Smooth muscle cell of the brain vasculature (primary cell): ENCODE measurements at regions not wholly inside any gene's neighbourhood (a gene's known extent, or its start where the extent isn't known, plus 50 kb on each side); places are given as distances from the start of the nearest gene placed in this dataset.
"Not testable (repeated sequence)": the region's sequence is repeated elsewhere in the genome, so short reads cannot be mapped to it uniquely, and the experiment has no call there.

Source experiments
- DNase-seq: peaks from one replicate; pipeline ENCODE4 v3.0.0-alpha.2; 2012; ENCODE audit warnings: low read depth, low spot score

GRCh38 chr18:1806884-1807615 lies 764.3 kb downstream of the METTL4 start:
- DNase-seq: no peak

DNA sequence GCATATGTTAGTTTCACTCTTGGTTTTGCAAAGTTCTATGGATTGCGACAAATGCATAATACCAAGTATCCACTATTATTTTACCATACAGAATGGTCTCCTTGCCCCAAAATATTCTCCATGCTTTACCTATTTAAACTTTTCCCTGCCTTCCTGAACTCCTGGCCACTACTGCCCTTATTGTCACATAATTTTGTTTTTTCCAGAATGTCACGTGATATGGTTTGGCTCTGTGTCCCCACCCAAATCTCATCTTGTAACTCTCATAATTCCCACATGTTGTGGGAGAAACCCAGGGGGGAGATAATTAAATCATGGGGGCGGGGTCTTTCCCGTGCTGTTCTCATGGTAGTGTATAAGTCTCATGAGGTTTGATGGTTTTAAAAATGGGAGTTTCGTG lies 760.0 kb downstream of the METTL4 start:
- DNase-seq: no peak

GRCh38 chr18:1825296-1825695 lies 746.0 kb downstream of the METTL4 start:
- no peak for DNase-seq

GRCh38 chr18:1840878-1841277 lies 730.4 kb downstream of the METTL4 start:
- DNase-seq: no peak

DNA sequence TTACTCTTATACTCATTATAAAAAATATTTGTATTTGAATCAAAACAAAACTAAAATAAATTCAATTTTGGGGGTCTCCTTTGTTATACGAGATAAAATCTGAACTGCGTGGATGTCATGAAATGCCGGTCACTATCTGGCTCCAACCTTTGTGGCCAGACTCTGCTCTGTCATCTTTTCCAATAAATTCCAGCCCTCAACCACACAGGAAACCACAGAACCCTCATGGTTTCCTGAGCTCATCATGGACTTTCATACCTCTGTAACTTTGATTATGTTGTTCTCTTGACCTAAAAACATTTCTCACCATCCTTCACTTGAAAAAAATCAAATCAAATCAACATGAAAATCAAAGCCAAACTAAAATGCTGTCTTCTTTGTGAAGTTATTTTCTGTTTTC lies 724.7 kb downstream of the METTL4 start:
- DNase-seq: no peak

DNA sequence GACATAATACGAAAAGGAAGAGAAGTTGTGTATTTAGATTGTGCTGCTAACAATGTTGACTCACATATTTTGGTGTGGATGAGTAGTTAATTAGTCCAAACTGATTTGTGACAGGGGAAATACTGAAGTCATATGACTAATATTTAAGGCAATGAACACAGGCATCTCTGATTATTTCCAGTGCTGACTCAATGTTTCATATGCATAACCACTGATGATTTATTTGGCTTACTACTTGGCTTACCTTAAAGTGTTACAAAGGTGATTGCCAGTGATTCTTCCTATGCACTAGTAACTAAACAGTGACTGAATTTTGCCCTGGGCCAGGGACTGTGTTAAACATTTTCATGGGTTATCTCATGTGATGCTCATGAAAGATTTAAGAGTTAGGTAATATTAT lies 722.6 kb downstream of the METTL4 start:
- DNase-seq: no peak

- no peak for DNase-seq
Observed at GRCh38 chr18:1849386-1849785, 721.9 kb downstream of the METTL4 start.

DNA sequence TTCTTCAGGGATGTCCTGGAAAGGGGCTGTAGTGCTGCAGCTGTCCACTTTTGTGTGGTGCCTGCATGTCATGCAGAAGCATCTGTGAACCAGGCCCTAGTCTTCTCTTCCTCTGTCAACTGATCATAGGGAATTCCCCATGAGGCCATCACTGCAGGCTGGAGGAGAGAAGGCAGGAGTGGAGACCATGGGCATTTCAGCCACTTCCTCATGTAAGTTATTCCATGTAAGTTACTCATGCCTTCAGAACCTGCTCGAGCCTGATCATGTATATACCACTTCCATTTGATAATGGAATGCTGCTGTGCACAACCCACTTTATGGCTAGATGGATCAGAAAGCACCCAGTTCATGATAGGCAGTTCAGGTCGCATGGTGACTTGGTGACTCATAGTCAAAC lies 714.0 kb downstream of the METTL4 start:
- not testable (repeated sequence) for DNase-seq

DNA sequence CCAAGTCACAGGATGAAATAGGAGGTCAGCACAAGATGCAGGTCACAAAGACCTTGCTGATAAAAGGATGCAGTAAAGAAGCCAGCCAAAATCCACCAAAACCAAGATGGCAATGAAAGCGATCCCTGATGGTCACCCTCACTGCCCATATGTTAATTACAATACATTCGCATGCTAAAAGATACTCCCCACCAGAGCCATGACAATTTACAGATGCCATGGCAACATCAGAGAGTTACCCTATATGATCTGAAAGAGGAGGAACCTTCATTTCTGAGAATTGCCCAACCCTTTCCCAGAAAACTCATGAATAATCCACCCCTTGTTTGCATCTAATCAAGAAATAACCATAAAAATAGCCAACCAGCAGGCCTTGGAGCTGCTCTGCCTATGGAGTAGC lies 709.8 kb downstream of the METTL4 start:
- DNase-seq: no peak

GRCh38 chr18:1865869-1866268 lies 705.4 kb downstream of the METTL4 start:
- no peak for DNase-seq

DNA sequence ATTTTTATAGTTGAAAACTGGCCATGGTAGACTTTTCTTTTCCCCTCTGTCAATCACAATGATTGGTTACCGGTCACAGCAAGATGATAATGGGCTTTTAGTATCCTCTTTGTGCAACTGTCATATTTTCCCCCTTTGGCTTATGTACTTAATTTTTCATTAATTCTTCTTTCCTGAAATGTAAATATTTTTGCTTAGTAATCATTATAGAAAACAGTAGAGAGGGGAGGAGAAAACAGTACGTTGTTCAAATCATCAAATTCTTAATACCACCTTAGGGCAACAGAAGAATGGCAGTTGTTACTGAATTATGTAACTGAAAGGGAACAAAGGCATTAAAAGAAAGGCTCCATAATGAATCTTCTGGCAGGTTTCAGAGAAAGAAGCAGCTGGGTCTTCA lies 699.0 kb downstream of the METTL4 start:
- DNase-seq: no peak

DNA sequence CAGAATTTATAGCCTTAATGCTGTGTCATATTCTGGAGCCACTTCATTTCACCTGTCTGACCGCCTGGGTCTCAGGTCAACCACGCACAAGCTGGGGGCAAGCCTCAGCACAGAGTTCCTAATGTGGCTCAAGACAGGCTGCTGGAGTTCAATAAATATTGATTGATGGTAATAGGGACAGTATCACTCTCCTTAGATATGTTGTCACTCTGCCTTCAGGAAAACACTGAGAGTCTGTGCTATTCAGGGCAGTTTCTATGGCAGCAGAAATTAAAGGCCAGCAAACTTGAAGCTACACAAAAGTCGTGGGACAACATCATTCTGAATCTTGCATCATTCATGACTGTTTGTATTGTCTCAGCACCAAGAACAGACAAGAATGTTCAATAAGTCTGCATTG lies 696.1 kb downstream of the METTL4 start:
- DNase-seq: no peak

DNA sequence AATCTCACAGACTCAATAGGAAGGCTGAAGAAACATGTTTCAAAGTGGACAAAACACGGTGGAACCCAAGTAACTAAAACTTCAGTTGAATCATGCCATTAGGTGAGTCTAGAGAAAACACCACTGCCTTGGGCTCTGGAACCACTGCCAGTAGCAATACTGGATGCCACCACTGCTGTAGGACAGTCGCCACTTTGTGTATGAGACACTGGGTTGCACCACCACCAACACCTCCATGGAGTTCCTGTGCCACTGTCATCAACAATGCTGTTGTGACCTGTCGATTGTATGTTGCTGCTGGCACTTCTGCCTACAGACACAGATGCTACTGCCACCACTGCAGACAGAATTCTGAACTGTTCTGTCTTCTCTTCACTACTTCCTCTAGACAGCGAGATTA lies 686.7 kb downstream of the METTL4 start:
- DNase-seq: no peak

DNA sequence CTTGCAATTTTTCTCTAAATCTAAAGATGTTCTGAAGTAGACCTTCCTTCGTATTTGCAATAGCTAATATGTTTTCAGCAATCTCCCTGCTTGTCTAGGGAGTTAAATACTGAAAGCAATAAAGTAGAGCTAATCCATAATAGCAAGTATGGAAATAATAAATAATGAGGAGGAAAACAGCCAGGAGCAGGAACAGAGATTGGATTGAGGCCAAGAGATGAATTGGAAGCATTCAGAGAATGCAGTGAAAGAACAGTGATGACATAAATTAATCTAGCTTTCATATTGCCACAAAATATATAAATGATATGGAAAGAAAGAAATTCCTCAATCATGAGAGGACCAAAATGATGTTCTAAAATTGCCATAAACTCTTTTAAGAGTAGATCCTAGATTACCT lies 679.7 kb downstream of the METTL4 start:
- no peak for DNase-seq

DNA sequence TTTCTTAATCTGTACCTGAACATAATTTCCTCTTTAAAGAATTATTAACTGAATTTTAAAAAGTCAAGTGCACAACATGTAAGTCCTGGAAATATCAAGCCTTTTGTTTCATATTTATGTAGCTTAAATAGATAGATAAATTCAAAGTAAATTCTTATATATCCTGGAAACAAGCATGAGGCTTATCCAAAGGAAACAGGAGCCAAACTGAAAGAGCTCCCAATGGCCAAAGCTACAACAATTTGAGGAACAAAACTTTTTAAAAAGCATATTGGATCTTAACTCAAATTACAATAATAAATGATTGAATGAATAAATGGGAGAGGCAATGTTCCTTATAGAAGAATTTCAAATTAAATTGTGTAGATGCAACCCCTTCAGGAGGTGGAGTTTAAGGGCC lies 679.1 kb downstream of the METTL4 start:
- no peak for DNase-seq

DNA sequence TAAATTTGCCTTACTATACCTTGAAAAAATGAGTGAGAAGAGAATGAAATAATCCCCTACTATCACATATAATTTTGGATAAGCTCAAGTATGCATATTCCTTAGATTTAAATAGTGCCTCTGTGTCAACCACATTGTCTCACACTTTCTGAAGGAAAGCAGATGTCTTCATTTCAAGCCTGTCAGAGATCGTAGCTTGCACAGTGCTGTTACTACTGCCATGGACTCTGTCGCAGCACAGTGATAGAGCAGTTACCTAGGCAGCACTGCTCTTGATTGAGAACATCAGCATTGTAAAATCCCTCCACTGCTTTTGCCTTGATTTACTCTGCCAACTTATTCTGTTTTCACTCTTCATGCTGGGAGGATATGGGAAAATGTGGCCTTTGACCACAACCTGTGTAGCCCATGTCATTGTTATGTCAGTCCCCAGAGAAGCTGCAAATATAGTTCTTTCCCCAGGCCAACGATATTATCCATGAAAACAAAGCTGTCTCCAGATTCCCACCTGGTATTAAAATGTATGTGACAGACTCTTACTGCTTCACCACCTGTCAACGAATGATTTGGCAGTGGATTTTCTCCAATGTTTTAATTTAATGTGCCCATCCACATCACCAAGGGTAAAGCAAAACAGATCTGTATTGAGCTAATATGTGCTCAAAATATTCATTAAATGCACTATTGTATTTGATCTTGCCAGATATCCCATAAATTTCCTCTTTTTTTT lies 675.7 kb downstream of the METTL4 start:
- no peak for DNase-seq

DNA sequence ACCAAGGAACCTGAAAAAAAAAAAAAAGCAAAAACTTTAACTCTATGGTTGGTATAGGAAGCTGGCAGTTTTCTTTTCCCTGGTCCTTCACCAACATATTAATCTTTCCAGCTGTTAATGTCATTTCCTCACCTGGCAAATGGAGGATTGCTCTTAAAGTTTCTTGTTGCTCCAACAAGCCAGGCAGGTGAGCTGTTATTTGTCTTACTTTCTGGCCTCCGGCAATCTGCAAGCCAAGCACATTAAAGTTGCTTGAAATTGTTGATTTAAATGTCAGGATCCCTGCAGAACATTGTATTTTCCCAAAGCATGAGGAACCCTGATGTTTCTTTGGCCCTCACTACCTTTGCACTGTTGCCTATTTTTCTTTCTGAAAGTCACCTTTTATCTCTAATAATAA lies 664.9 kb downstream of the METTL4 start:
- DNase-seq: no peak

DNA sequence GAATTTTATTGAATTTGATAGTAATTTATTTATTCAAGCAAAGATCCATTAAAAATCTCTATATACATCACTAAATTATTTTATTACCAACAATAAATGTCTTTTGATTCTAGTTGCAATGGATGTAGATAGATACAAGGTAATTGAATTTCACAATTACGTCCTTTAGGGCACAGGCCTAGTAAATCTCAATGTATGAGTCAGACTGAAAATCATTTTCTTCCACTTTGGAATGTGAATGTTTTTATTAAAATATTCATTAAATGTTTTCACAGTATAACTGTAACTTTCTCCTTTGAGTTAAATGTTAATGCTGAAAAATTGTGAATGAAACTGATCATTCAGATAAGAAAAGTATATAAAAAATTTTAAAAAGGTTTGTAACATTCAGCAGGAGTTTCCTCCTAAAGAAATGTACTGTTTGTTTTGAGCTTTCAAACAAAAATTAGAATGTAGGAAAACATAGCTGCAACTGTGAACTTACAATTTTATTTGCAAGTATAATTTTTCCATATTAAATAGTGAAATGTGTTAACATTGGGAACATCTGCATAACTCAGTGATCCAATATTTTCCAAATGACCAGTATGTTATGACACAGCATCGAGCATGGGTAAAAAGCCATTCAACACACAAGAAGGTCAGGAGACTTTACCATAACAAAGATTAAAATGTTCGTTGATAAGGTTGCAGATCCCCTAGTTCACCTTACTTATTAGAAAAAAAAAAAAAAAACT lies 663.7 kb downstream of the METTL4 start:
- no peak for DNase-seq

DNA sequence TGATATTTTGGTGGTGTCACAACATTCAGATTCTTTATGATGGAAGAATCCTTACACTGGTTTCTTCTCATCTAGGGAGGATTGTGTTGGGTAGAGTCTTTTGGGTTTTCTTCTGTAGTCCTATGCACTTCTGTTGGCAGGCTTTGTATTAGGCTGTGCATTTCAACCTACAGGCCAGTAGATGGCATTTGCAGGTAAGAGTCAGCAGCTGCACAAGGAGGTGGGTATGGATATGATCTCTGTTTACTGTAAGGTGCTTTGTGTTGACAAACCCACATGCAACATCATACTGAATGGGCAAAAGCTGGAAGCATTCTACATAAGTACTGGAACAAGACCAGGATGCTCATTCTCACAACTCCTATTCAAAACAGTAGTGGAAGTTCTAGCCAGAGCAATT lies 656.8 kb downstream of the METTL4 start:
- no peak for DNase-seq

- no peak for DNase-seq
Observed at GRCh38 chr18:1916869-1917523, 654.3 kb downstream of the METTL4 start.

- DNase-seq: no peak
Observed at GRCh38 chr18:1917569-1917968, 653.7 kb downstream of the METTL4 start.

DNA sequence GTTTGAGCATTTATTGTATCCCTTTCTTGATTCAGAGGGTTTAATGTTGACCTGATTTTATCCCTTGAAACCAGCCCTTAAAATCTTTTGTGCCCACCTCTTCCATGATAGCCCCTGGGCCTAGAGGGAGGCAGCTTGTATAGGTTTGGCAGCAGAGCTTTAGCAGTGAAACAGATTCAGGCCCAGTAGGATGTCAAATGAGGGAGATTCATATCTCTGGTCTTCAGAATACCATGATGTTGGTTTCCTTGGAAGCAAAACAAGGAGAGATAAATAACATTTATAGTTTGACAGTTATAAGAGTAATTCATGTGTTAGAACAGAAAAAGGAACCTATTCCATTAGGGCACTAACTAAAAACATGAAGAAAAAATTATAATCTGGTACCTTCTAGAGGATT lies 649.2 kb downstream of the METTL4 start:
- no peak for DNase-seq
